ENCODE measurements at regions not wholly inside any gene's neighbourhood (a gene's known extent, or its start where the extent isn't known, plus 50 kb on each side); places are given as distances from the start of the nearest gene placed in this dataset.
"Not testable (repeated sequence)": the region's sequence is repeated elsewhere in the genome, so short reads cannot be mapped to it uniquely, and the experiment has no call there.

DNA sequence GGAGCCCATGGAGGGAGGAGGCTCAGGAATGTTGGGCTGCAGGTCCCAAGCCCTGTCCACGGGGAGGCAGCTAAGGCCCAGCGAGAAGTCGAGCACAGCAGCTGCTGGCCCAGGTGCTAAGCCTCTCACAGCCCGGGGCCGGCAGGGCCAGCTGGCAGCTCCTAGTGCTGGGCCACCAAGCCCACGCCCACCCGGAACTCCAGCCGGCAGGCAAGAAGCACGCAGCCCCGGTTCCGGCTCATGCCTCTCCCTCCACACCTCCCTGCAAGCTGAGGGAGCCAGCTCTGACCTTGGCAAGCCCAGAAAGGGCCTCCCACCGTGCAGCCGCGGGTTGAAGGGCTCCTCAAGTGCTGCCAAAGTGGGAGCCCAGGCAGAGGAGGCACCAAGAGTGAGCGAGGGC lies 121.3 kb upstream of the HMX1 start:
- TF ChIP-seq, protein P1, sequence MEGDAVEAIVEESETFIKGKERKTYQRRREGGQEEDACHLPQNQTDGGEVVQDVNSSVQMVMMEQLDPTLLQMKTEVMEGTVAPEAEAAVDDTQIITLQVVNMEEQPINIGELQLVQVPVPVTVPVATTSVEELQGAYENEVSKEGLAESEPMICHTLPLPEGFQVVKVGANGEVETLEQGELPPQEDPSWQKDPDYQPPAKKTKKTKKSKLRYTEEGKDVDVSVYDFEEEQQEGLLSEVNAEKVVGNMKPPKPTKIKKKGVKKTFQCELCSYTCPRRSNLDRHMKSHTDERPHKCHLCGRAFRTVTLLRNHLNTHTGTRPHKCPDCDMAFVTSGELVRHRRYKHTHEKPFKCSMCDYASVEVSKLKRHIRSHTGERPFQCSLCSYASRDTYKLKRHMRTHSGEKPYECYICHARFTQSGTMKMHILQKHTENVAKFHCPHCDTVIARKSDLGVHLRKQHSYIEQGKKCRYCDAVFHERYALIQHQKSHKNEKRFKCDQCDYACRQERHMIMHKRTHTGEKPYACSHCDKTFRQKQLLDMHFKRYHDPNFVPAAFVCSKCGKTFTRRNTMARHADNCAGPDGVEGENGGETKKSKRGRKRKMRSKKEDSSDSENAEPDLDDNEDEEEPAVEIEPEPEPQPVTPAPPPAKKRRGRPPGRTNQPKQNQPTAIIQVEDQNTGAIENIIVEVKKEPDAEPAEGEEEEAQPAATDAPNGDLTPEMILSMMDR (conservative IDR thresholded peaks at IDR 0.05 in 1 of 2, IDR thresholded peaks at IDR 0.05 in 1 of 2; ENCODE audit: extremely low read depth in 1 of 2, insufficient read depth in 1 of 2, low read depth in 1 of 2, low read length in 2 of 2), result not testable (repeated sequence)
- TF ChIP-seq EZH2 (IDR thresholded peaks at IDR 0.05; ENCODE audit: borderline replicate concordance, low read length), result not testable (repeated sequence)

All from mammary epithelial cell (primary cell).